ENCODE measurements at regions not wholly inside any gene's neighbourhood (a gene's known extent, or its start where the extent isn't known, plus 50 kb on each side); places are given as distances from the start of the nearest gene placed in this dataset.

GRCh38 chr13:111407381-111408131, 87.1 kb downstream of the TEX29 start:
- no peak for TF ChIP-seq CTCF (IDR thresholded peaks at IDR 0.05; ENCODE audit: partially characterized antibody, unreplicated experiment)
- H3K36me3 Mint-ChIP-seq (ENCODE audit: unreplicated experiment) = no peaks in the 10 kb centered on the region
- no peak overlapping the region for H3K27ac Mint-ChIP-seq (ENCODE audit: unreplicated experiment)
- H3K4me3 Mint-ChIP-seq (ENCODE audit: unreplicated experiment) = no peak overlapping the region
- peaks cover 1% of the 10 kb centered on the region for H3K9me3 Mint-ChIP-seq (ENCODE audit: unreplicated experiment)
- H3K27me3 Mint-ChIP-seq (ENCODE audit: unreplicated experiment) = peaks cover 6% of the 10 kb centered on the region
- peaks cover 9% of the 10 kb centered on the region for H3K4me1 Mint-ChIP-seq (ENCODE audit: low read depth, unreplicated experiment)
- no peak for DNase-seq

GRCh38 chr13:111409413-111409812, 89.0 kb downstream of the TEX29 start:
- Mint-ChIP-seq H3K27me3 (ENCODE audit: unreplicated experiment) (peaks cover 8% of the 10 kb centered on the region), H3K9me3 (ENCODE audit: unreplicated experiment) (peaks cover 3% of the 10 kb centered on the region)

GRCh38 chr13:111410232-111411021, 90.0 kb downstream of the TEX29 start:
- Mint-ChIP-seq H3K9me3 (ENCODE audit: unreplicated experiment) (peaks cover 4% of the 10 kb centered on the region), H3K27ac (ENCODE audit: unreplicated experiment) (no peak overlapping the region), H3K4me1 (ENCODE audit: low read depth, unreplicated experiment) (peaks cover 25% of the 10 kb centered on the region), H3K36me3 (ENCODE audit: unreplicated experiment) (no peaks in the 10 kb centered on the region), H3K27me3 (ENCODE audit: unreplicated experiment) (peaks cover 8% of the 10 kb centered on the region), H3K4me3 (ENCODE audit: unreplicated experiment) (no peak overlapping the region)
- TF ChIP-seq CTCF (IDR thresholded peaks at IDR 0.05; ENCODE audit: partially characterized antibody, unreplicated experiment) = no peak
- no peak for DNase-seq

More at GRCh38 chr13:111409413-111409812, 89.0 kb downstream of the TEX29 start:
- Mint-ChIP-seq H3K4me1 (ENCODE audit: low read depth, unreplicated experiment) (peaks cover 21% of the 10 kb centered on the region), H3K27ac (ENCODE audit: unreplicated experiment) (no peak overlapping the region), H3K36me3 (ENCODE audit: unreplicated experiment) (no peaks in the 10 kb centered on the region), H3K4me3 (ENCODE audit: unreplicated experiment) (no peak overlapping the region)
- TF ChIP-seq CTCF (IDR thresholded peaks at IDR 0.05; ENCODE audit: partially characterized antibody, unreplicated experiment) = no peak
- DNase-seq = no peak

GRCh38 chr13:111411151-111411858, 90.9 kb downstream of the TEX29 start:
- H3K36me3 Mint-ChIP-seq (ENCODE audit: unreplicated experiment) = no peaks in the 10 kb centered on the region
- H3K4me3 Mint-ChIP-seq (ENCODE audit: unreplicated experiment) = no peak overlapping the region
- peaks cover 4% of the 10 kb centered on the region for H3K9me3 Mint-ChIP-seq (ENCODE audit: unreplicated experiment)
- peaks cover 25% of the 10 kb centered on the region for H3K4me1 Mint-ChIP-seq (ENCODE audit: low read depth, unreplicated experiment)
- DNase-seq = no peak
- H3K27ac Mint-ChIP-seq (ENCODE audit: unreplicated experiment) = no peak overlapping the region
- peaks cover 8% of the 10 kb centered on the region for H3K27me3 Mint-ChIP-seq (ENCODE audit: unreplicated experiment)
- no peak for TF ChIP-seq CTCF (IDR thresholded peaks at IDR 0.05; ENCODE audit: partially characterized antibody, unreplicated experiment)

All from glutamatergic neuron (in vitro differentiated cells).